Coronary artery (tissue), 2 donors: ENCODE measurements at regions not wholly inside any gene's neighbourhood (a gene's known extent, or its start where the extent isn't known, plus 50 kb on each side); places are given as distances from the start of the nearest gene placed in this dataset.

Source experiments
- DNase-seq: peaks from one replicate; pipeline ENCODE4 v3.0.0-alpha.2; 2017; ENCODE audit warnings: low spot score
- H3K27ac ChIP-seq, 2 donors: fragments of 200-600 bp; sonication (generic); one replicate each; pipeline ENCODE4 v1.5.1; 2016 to 2019
- H3K4me3 ChIP-seq: fragments of 200-600 bp; sonication (generic); 2 replicates; pipeline ENCODE4 v1.5.1; 2016; ENCODE audit warnings: mild to moderate bottlenecking, moderate library complexity
- TF ChIP-seq, protein P1 (sequence below): fragments of 200-600 bp; sonication (generic); IDR thresholded peaks from one replicate; pipeline ENCODE4 v1.5.1; 2019; ENCODE audit warnings: antibody characterized with exemption

- no peak overlapping the region for H3K4me3 ChIP-seq
- TF ChIP-seq, protein P1, sequence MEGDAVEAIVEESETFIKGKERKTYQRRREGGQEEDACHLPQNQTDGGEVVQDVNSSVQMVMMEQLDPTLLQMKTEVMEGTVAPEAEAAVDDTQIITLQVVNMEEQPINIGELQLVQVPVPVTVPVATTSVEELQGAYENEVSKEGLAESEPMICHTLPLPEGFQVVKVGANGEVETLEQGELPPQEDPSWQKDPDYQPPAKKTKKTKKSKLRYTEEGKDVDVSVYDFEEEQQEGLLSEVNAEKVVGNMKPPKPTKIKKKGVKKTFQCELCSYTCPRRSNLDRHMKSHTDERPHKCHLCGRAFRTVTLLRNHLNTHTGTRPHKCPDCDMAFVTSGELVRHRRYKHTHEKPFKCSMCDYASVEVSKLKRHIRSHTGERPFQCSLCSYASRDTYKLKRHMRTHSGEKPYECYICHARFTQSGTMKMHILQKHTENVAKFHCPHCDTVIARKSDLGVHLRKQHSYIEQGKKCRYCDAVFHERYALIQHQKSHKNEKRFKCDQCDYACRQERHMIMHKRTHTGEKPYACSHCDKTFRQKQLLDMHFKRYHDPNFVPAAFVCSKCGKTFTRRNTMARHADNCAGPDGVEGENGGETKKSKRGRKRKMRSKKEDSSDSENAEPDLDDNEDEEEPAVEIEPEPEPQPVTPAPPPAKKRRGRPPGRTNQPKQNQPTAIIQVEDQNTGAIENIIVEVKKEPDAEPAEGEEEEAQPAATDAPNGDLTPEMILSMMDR = no peak
- H3K27ac ChIP-seq = peak overlapping the region in 1 of 2 donors; percentile 11
- no peak for DNase-seq
These were observed 52.8 kb downstream of the FAM43A start for GRCh38 chr3:194738254-194739093.

- no peak overlapping the region for H3K4me3 ChIP-seq
- TF ChIP-seq, protein P1 = no peak
- no peak overlapping the region for H3K27ac ChIP-seq
- no peak for DNase-seq
These were observed 54.0 kb downstream of the FAM43A start for GRCh38 chr3:194739498-194740284.

- Histone ChIP-seq H3K4me3 (no peak overlapping the region), H3K27ac (no peak overlapping the region)
- TF ChIP-seq, protein P1 = no peak
- DNase-seq = no peak
These were observed 55.3 kb downstream of the FAM43A start for GRCh38 chr3:194740859-194741491.

GRCh38 chr3:194741916-194742315, 56.2 kb downstream of the FAM43A start:
- no peak overlapping the region for H3K27ac ChIP-seq
- TF ChIP-seq, protein P1 = no peak
- DNase-seq = no peak
- no peak overlapping the region for H3K4me3 ChIP-seq

- Histone ChIP-seq H3K4me3 (no peak overlapping the region), H3K27ac (no peak overlapping the region)
- no peak for DNase-seq
- TF ChIP-seq, protein P1 = no peak
These were observed 59.1 kb downstream of the FAM43A start for GRCh38 chr3:194744826-194745225.

- H3K27ac ChIP-seq = no peak overlapping the region
- TF ChIP-seq, protein P1 = no peak
- DNase-seq = no peak
- H3K4me3 ChIP-seq = no peak overlapping the region
These were observed 59.9 kb downstream of the FAM43A start for GRCh38 chr3:194745422-194746184.
